Activated CD4-positive, alpha-beta T cell treated with anti-CD3 and anti-CD28 coated beads, Interleukin-2, amount 50 U/mL, for 16 hours (primary cell): ENCODE measurements at regions not wholly inside any gene's neighbourhood (a gene's known extent, or its start where the extent isn't known, plus 50 kb on each side); places are given as distances from the start of the nearest gene placed in this dataset.

Source experiments
- DNase-seq: peaks from one replicate; pipeline ENCODE4 v3.0.0-alpha.2; 2020

DNA sequence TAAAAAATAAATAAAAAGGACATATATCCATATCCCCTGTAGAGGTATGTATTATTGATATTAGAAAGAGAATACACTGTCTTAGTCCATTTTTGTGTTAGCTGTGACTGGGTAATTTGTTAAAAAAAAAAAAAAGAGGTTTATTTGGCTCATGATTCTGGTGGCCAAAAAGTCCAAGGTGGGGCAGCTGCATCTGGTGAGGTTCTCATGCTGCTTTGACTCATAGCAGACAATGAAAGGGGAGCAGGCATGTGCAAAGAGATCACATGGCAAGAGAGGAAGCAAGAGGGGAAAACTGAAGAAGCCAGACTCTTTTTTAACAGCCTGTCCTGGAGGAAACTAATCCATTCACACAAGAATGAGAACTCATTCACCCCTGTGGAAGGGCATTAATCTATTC lies 101.6 kb upstream of the MAP4K3 start:
- no peak for DNase-seq

DNA sequence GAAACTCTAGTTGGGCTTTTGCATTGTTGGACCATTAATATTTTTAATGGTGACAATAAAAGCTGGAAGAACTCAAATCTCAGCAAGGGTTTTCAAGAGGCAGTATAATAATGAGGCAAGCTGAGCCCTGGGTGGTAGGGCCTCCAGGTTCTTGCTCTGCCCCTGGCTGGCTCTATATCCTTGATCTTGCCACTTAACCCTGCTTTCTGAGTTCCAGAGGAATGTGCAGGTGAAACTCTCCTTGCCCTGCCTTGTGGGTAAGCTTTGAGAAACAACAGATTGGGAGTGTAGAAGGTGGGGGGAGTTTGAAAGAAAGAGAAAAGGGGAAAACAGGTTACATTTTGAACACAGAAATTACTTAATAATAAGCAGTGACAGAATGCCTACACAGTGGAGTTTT lies 103.3 kb upstream of the MAP4K3 start:
- DNase-seq, result no peak

DNA sequence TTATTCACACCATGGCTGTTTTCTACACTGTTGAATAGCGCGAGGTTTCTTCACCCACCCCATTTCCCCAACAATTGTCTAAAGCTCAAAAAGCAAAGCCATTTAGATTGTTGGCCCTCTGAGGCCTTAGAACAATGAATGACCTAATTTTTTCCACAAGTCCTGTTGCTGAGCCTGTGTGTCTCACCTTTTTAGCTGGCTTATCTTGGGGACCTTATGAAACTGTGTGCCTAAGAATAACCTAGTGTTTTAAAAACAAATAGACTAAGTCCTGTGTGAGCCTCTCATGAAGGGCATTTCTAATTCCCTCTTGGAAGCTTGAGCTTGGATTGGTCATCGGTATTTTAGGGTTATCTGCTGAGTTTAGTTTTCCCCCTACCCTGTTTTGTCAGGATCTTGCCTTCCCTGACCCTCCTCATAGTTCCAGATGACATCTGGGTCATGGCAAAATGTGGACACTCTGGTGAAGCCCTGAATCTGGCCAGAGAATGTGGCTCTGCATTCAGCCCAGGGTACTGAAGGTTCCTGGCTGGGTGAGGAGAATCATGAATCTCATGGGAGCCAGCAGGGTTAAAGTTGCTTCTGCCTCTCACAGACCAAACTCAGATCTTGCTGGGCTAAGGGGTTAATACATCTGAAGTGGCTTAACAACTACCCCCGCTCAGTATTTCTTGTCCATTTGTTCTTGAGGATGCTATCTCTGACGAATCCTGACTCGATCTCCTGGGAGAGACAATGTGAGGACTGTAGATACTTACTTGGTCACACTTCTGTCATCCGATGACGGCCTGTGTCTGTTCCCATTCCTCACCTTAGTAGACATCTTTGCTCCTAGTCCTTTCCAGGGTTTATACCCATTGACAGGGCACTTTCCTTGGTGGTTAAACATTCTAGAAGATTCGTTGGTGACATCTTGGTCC lies 104.2 kb upstream of the MAP4K3 start:
- no peak for DNase-seq

DNA sequence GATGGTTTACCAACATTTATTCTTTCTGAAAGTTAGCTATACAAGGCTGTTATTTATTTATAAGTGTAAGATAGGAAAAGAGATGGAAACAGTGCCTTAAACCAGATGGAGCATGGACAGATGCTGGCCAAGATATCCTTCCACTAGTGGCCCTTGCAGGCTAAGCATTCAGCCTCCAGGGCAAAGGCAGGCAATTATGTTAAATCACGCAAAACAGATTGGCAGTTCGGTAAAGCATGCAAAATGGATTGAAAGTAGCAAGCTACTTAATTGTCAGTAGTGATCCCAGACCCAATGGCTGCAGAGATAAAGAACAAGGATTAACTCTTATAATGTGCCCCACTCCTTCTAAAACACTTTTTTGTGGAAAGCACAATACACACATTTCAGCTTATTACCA lies 105.4 kb upstream of the MAP4K3 start:
- no peak for DNase-seq

DNA sequence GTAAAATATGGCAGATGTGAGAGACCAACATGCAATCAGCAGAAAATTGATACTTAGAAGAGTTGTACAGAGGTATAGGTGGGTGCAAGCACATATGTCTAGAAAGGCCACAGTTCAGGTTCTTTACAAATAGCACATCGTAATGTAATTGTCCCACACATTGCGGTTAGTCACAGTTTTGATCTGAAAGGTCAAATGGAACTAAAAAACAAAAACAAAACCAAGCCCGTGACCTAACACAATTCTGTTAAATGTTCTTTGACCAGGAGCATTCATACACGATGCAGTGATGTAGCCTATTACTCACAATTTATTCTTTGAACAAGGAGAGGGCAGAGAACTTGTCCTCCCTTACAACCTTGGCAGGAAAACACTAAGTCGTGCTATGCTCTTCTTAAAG lies 108.9 kb upstream of the MAP4K3 start:
- DNase-seq, result no peak

DNA sequence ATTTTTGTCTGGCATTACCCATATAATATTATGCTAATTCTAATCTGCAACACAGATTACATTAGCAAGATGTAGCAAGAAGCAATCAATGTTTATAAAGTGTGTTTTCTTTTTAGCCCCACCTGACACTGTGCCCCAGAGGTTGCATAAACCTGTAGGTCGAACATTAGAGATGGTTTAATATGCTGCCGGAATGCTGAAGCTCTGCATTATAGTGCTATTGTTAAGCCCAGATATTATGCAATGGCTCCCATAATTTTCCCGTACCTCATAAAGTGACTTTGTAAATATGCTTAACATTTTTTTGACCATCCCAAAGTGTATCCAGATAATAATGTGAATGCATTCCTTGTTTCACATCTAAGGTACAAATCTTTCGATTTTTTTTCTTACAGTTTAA lies 109.3 kb upstream of the MAP4K3 start:
- no peak for DNase-seq

DNA sequence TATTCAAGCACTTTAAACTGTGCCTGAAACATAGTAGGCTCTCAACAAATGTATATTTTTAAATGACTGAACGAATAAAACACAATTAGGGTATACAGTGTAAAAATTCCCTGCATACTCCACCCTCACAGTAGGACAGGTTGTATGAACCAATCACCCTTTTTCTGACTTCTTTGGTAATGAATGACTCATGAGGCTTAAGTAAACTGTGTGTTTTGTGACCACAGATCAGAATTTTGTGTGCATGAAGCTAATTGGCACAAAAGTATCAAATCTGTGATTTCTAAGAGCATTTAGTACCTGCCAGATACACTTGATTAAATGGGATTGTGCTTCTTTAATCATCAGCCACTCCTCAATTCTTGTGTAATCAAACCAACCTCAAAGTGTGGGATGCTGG lies 109.9 kb upstream of the MAP4K3 start:
- DNase-seq, result no peak

DNA sequence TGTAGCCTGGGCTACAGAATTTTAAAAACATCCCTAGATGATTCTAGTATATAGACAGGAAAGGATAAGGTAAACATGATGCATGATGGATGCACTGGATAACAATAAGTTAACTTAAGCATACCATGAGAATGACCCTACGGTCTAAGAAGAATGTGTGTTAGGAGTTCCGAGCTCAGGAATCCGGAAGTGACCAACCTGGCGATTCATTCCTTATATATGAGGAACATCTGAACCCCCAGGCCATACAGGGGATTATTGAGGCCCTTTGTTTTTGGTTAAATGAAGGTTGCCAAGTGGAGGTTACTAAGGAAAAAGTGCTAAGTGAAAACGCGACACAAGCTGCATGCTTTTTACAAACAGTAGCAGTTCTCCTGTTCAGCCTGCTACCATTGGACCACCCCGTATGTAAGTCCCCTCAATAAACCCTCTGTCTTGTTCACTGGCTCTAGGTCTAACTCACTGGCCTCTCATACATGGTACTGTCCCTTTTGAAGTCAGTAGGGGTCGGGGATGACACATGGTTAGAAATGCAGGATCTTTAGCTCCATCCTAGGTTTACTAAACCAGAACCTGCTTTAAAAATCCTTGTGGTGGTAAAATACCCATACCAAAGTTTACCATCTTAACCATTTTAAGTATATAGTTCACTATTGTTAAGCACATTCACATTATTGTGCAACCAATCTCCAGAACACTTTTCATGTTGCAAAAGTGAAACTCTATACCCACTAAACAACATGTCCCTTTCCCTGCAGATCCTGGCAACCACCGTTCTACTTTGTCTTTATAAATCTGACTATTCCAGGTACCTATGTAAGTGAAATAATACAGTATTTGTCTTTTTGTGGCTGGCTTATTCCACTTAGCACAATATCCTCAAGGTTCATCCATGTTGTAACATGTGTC lies 111.0 kb upstream of the MAP4K3 start:
- no peak for DNase-seq

DNA sequence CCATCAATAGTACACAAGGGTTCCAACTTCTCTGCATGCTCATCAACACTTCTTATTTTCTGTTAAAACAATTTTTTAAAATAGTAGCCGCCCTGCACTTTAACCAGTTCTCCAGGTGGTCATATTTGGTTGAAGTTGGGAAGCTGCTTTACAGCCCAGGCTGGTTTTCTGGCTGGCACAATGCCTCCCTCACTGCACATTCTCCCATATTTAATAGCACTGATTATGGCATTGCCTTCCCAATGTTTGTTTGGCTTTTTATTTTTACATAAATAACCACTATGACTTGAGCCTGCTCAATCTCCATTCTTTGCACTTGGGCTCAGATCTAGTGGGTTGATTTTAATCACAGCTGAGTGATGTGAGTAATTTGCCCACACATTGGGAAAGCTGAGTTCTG lies 111.9 kb upstream of the MAP4K3 start:
- no peak for DNase-seq

DNA sequence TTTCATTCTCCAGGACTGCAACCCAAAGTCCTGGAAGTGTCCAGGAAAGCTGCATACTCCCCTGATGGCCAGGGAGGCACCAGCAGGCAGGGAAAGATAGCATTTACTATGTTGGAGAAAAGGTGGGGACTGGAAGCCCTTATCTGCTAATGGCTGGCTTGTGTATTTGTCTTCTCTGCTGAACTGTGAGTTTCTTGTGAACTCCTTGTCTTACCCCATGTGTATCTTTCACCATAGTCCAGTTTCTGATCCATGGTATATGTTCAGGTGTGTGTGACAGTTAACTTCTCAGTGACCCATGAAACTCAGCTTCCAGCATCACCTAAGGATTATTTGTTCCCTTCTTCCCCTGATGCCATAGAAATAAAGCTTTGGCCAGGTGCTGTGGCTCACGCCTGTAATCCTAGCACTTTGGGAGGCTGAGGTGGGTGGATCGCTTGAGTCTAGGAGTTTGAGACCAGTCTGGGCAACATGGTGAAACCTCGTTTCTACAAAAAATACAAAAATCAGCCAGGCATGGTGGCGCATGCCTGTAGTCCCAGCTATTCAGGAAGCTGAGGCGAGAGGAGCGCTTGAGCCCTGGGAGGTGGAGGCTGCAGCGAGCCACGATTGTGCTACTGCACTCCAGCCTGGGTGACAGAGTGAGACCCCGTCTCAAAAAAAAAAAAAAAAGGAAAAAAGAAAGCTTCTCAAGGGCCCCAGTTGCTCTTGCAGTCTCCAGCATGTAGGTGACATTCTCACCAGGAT lies 112.8 kb upstream of the MAP4K3 start:
- DNase-seq, result no peak

DNA sequence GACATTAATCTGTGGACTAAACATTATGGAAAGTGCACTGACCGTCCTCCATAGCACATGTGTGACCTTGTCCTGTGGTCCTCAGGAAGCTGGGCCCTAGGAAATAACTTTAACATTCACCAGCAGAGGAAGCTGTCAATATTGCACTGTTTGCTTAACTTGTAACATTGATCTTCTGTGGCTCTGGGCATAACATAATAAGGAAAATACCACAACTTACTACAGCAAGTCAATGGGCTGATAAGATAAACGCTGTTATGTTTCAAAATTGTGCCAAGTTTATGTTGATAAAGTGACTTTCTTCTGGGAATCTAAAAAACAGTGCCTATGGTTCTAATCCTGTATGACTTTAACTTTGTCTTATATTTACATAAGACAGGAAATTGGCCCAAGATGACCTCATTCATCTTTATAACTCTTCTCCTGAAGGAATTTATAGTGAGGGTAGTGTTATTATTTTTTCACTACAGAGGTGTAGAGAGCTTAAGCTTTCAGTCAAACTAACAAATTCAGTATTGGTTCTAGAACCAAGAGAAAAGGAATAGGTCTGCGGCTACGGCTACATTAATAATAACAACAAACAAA lies 113.7 kb upstream of the MAP4K3 start:
- no peak for DNase-seq

DNA sequence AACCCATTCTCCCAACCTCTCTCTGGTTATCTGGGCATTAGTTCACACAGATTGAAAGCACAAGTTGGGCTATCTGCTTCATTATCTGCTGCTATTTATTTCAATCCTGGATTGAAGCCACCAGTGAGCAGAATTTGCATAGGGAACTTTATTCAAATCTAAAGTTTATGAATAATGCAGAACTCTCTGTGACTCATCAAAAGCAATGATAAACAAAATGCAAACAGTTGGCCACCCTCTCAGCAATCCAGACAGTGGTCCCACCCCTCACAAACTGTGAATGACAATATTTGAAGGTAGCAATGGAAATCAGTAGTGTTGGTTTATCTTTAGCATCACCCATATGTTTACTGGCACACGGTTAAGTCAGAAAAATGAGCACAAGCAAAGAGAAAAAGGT lies 106.8 kb upstream of the TMEM178A start:
- no peak for DNase-seq

DNA sequence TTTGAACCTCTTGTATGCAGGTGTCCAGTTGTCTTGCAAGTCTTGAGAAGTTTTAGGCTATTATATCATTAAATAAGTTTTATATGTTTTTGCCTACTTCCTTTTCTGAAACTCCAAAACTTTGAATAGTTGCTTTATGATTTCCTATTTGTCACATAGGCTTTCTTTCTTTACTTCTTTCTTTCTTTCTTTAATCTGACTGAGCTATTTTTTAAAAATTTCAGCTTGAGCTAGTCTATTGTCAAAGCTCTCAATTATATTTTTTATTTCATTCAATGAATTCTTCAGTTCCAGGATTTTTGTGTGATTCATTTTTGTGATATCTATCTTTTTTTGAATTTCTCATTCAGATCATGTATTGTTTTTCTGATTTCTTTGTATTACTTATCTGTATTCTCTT lies 102.1 kb upstream of the TMEM178A start:
- DNase-seq, result no peak

DNA sequence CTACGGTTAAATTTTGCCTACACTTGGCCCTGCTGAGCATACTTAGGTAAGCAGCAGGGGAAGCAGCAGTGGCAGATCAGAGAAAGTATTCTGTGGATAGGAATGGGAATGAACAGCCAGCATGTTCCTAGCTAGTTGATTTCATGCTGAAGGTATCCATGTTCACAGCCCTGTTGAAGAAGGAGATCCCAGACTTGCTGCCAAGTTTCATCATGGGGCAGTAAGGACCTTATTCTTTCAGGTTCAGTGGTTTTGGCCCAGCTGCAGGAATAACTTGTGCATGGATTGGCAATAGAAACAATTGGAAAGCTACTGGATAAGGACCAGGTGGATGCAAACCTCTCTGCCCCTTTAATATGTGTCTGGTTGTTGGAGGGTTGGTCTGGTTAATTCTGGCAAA lies 98.2 kb upstream of the TMEM178A start:
- no peak for DNase-seq

DNA sequence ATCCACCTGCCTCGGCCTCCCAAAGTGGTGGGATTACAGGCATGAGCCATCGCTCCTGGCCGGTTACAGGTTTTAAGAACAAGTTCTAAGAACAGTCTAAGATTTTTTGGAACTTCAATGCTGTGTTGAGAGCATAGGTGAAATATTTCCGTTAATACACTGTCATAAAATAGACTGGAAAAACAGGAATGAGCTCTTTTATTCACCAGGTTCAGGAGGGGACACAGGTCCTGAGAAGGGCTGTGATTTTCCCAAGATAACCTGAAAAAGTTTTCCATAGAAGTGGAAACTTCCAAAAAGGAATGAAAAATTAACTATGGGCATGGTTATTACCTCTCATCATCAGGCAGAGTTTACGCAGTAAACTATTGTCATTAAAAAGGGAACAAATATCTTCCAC lies 97.6 kb upstream of the TMEM178A start:
- DNase-seq, result no peak

DNA sequence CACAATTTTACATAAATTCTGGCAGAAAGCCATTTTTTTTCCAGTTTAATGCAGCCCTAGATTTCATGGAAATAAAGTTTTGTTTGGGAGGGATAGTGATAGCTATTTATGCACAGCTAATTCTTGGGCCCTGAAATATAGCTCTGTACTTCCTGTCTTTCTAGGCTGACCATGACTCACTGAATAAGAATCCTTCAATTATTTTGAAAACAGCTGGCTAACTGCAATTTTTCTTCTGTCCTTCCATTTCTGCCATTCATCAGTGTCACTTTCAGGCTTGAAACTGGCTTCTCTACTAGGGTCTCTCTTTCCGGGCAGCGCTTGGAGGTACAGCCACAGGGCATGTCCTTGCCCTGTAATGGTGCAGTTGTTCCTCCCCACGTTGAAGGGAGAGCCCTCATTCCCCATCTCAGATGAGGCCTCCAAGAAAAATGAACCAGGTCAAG lies 97.1 kb upstream of the TMEM178A start:
- DNase-seq, result no peak

DNA sequence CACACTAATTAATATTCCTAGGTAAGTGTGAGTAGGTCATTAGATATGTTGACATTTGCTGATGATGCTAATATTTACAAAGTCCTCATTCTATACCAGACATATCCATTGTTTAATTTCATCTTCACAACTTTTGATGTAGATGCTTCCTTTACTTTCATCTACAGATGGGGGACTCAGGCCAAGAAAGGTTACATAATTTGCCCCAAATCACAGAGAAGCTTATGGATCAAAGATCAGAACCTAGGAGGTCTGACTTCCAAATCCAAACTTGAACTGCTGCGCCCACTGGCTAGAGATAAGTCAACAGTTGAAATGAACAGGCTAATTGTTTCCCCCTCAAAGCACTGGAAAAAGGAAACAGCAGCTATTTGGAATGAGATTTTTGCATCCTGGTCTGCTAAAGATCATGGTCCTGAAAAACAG lies 95.6 kb upstream of the TMEM178A start:
- no peak for DNase-seq

DNA sequence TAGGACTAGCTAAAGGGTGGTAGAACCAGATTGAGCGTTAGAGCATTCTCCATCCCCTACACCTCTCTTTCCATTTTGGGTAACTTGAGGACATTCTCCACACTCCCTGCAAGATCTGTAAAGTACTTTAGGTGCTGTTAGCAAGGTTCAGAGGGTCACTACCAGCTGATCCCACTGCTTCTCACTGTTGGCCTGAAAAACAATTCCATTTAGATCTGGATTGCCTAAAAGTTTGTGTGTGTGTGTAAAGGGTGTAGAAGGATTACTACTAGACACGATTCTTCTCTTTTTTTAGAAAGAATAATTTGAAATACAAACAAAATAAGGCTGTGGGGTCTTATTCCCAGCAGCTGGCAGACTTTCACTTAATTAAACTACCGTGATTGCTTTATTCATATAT lies 95.1 kb upstream of the TMEM178A start:
- no peak for DNase-seq

DNA sequence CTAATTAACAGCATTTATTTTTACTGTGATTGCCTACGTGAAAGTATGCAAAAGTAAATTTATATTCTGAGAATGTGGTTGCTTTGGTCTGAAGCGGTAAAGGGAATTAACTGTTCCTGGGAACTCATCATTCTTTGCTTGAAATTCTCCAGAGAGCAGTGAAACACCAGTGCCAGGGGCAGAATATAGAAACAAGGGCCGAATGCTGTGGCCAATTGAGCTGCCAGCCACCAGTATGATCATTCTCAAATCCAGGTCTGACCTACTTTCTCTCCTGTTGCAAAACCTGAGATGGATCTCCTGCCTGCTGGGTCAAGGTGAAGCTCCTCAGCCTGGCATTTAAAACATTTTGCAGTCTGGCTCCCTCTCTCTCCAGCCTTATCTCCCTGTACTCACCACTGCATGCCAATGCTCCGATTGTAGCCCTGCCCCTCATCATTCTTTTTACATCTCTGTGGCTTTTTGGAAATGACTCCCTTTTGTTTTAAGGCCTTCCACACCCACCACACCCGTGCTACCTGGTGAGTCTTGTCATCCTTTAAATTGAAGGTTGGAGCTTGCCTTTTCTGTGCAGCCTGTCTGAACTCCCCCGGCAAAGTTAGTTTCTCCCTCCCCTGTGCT lies 94.5 kb upstream of the TMEM178A start:
- no peak for DNase-seq

DNA sequence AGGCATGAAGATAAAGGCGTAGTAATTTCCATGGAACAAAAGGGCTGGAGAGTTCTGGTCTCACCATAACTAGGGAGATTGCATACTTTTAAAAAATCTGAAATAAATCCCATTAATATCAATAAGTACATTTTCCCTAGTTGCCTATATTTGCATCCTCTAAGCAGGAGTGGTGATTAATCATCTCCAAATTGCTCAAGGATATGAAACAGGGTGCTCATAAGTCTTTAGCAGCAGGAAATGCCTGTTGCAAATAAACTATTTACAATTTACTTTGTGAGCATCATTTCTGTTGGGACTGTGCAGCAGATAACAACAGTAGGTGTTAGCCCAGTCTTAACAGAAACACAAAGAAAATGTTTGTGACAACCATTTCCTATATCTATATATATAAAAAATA lies 92.4 kb upstream of the TMEM178A start:
- no peak for DNase-seq

DNA sequence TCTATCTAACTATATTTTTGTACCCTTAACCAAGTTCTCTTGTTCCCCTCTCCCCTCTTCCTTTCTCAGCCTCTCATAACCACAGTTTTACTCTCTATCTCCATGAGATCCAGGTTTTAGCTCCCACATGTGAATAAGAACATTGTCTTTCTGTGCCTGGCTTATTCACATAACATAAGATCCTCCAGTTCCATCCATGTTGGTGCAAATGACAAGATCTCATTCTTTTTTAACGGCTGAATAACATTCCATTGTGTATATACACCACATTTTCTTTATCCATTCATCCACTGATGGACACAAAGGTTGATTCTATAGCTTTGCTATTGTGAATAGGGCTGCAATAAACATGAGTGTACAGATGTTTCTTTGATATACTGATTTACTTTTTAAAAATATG lies 83.9 kb upstream of the TMEM178A start:
- no peak for DNase-seq

DNA sequence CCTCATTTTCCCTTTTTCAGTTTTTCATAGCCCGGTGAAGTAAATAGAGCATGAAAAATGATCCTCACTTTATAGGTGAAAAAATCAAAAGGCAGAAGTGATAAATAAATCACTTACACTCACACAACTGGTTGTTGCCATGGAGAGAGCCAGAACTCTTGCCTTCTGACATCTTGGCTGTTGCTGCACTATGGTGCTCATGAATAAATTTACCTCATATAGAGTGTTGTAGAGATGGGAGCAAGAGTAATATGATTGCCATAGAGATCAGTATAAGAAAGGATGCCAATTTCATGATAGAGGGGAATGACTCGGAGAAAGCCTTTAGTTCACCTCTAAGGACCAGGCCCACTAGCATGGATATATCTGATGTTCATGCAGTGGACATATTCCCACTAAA lies 82.5 kb upstream of the TMEM178A start:
- DNase-seq, result no peak
